ENCODE measurements at regions not wholly inside any gene's neighbourhood (a gene's known extent, or its start where the extent isn't known, plus 50 kb on each side); places are given as distances from the start of the nearest gene placed in this dataset.

DNA sequence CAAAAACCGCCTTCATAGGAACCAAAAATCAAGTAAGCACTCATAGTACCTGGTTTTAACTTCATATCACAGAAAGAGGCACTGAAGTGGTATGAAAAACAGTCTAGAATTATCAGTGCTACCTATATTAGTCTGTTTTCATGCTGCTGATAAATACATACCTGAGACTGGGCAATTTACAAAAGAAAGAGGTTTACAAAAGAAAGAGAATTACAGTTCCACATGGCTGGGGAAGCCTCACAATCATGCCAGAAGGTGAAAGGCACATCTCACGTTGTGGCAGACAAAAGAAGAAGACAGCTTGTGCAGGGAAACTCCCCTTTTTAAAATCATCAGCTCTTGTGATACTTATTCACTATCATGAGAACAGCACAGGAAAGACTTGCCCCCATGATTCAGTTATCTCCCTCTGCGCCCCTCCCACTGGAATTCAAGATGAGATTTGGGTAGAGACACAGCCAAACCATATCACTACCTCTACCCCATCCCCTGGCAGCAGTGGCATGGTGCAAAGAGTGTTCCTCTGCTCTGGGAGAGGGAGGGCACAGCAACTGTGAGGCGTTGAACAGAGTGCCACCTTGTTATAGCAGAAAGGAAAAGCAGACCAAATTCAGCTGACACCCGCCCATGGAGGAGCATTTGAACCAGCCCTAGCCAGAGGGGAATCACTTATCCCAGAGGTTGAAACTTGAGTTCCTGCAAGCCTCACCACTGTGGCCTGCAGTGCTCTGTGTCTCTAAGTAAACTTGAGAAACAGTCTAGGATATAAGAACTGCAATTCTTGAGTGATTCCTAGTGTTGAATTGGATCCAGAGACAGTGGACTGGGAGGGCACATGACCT, 61.9 kb upstream of the PTPRZ1 start:
- H3K4me3 ChIP-seq (ENCODE audit: low read depth, low read length), result no peak overlapping the region

DNA sequence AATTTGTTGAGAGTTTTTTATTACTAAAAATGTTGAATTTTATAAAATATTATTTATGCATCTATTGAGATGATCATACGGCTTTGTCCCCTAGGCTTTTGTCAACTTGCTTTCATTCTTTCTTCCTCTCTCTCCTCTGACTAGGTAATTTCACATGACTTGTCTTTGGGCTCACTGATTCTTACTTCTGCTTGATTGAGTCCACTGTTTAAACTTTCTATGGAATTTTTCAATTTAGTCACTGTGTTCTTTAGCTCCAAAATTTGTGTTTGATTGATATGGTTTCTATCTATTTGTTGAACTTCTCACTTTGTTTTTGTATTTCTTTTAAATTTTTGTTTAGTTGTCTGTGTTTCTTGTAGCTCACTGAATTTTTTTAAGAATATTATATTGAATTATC, 65.9 kb upstream of the PTPRZ1 start:
- no peak overlapping the region for H3K4me3 ChIP-seq (ENCODE audit: low read depth, low read length)

DNA sequence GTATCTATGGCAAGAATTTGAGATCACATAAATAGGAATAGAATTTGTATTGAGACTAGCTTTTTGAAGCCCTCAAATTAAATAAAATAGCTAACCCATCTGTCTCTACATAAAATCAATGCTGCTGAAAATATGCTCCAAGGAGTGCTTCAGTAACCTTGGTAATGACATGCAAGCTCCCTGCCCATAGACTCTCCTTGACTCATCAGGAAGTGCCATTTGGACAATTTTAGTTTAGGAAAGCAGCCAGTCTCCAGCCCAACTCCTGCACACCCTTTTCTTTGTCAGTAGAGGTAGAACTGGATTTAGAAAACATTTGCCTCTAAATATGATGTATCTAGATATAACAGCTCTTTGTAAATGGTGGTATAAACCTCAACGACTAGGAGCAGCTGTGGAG, 69.9 kb upstream of the PTPRZ1 start:
- H3K4me3 ChIP-seq (ENCODE audit: low read depth, low read length), result no peak overlapping the region

DNA sequence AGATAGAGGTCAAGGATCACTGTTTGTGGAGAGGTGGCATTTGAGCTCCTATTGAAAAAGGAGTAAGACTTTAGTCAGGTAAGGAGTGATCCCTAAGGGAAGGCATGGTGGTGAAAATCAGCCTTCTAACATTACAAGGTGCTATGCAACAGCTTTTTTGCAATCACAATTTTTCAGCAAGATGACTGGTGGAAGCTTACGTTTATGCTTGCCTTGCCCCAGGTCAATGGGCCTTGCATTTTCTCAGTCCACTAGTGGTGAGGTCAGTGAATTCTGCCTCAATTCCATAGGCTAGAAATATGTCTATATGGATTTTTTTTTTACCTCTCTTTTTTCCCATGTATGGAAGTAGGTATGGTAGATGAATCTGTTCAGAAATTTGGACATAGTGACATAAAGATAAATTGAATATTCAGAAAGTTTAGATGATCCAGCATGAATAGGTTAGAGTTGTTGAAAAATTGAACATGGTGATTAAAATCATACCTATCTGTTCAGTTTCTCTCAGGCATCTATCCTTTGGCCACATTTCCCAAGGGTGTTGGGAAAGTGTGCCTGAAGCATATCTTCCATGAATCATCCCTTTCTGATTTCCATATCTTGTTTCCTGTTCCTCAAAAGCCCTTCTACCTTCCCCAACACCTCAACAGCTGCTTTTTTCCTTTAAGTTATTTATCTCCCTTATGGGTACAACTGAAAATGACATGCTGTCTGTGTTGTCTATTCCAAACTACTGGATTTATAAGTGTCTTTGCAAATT, 71.9 kb upstream of the PTPRZ1 start:
- no peak overlapping the region for H3K4me3 ChIP-seq (ENCODE audit: low read depth, low read length)

DNA sequence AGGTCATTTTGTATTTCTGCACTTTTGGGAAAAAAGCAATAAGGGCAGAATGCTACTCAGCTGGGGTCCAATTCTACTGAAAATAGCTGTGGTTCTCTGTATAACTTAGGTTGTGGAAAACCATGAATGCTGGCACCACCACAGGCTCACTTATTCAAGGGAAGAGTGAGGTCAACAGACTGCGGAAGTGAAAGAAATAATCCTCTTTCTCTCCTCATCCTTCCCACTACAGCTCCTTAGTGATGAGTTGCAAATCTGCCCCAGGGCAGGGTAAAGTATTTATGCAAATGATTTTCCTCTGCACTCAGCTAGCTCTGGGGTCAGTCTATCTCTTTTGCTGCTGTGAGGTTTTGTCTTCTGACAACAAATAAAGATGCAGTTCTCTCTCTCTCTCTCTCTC, 74.1 kb upstream of the PTPRZ1 start:
- no peak overlapping the region for H3K4me3 ChIP-seq (ENCODE audit: low read depth, low read length)

DNA sequence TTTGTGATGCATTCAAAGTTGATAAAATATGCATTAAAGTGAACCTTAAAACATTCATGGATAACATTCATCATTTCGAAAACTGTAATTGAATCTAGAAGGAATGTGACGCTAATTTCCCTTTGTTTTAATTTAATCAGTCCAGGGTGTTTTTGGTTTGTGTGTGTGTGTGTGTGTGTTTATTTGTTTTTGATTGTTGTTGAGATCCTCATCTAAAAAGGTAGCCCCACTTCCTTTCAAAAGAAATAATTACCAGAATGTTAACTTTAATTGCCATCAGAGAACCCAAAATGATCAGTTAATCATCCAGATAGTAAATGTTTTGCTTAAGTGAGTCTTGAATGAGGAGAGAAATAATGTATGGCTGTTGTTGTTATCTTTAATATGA, 74.5 kb upstream of the PTPRZ1 start:
- H3K4me3 ChIP-seq (ENCODE audit: low read depth, low read length), result no peak overlapping the region

DNA sequence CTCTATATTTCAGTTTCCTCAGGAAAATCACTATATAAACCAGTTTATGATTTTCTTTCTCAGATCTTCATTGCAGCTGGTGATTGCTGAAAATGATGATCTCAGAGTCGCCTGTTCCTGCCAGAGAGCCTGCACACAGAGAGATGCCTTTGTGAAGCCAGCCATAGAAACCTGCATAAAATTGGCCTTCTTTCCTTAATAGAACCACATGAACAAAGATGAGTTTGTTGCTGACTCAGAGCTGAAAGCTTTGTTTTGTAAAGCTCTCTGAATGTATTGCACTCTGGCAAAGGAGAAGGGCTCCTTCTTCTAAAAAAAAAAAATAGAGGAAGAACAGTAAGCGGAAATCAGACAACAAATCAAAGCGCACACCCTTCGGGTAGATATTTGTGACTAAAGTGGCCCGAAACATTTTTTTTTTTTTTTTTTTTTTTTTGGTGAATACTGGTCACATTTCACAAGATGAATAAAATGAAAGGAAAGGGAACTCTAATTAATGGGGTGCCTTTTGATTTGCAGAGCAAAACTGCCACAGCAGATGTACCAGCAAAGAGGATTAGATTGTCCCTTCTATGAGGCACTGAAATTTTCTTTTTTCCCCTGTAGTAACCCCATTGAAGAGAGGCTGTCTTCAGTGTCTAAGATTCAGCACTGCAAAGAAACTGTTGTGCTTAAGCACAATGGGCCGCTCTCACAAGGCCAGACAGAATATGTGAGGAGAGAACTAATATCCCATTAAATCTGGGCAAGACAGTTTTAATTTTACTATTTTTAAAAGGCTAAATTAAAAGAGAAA, 75.1 kb upstream of the PTPRZ1 start:
- H3K4me3 ChIP-seq (ENCODE audit: low read depth, low read length), result no peak overlapping the region

DNA sequence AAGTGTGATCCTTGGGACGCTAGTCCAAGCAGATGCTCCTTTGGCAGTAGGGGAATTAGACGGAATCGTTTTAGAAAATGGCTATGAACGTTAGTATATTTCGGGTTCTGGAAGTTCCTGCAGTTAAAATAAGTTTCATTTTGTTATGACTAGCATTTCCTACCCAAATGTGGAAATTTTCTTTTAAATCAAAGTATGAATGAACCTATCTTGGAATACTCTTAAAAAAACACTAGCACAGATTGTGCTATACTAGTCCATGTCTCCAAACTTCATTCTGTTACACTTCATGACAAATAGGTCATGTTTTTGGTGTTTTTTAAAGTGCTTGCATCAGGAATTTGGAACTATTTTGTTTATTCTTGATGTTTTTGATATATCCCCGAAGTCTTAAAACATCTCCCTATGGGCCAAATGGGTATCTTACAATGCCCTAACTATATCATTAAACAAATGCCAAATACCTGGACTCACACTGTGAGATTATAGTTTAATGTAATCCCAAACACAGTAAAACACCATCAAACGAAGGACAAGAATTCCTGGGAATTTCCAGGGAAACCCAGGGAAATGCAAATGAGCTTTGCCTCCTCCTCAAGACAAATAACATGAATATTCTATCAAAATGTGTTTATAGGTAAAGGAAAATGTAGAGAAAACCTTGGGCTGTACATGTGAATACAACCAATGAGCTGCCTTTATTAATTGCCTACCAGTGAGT, 75.9 kb upstream of the PTPRZ1 start:
- no peak overlapping the region for H3K4me3 ChIP-seq (ENCODE audit: low read depth, low read length)

DNA sequence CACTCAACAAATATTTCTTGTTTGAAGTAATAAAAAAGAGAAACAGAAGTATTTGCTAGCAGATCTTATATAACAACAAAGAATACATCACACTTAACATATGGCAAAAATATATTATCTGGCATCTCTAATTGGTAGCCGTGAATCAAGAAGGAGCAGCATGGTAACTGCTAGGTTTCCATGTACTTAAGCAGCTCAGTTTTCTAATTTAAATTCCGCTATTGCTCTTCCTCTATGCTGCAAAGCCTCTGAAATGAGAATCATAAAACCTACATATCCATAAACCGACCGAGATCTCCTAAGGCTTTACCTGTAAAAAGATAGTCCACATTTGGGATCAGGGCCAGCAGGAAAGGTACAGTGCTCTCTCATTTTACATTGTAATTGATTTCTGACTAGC, 76.6 kb upstream of the PTPRZ1 start:
- H3K4me3 ChIP-seq (ENCODE audit: low read depth, low read length), result no peak overlapping the region

DNA sequence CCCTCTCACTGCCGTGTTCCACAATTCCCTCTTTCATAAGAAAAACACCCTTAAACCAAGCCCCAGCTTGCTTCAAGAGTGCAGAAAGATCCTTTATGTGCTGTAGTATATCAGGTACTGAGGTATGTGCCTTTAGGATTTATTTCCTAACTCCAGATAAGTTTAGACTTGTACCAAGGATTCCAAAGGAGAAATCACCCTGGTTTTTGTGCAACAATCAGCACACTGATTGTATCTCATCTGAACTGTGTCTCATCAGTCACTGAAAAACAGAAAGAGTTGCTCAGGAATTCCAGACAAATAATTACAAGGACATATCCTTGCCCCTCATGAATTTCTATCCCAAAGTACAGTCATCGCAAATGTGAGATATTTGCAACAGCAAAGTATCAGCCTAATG, 77.2 kb upstream of the PTPRZ1 start:
- no peak overlapping the region for H3K4me3 ChIP-seq (ENCODE audit: low read depth, low read length)

DNA sequence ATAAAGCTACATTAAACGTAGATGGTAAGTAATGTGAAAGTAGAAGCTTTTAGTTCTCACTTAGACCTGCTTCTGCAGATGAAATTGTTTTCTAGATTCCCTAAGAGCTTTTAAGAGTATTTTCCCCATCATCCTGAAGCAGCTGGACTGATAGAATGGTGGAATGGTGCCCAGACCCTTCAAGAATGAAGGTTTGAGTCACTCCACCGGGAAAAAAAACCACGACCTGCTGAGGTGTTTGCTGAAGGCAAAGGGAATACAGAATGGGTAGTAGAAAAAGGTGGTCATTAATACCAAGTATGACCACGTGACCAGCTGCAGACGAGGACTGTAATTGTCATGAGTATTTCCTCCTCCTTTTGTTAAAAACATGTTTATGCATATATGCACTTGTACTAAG, 79.2 kb upstream of the PTPRZ1 start:
- H3K4me3 ChIP-seq (ENCODE audit: low read depth, low read length), result no peak overlapping the region

DNA sequence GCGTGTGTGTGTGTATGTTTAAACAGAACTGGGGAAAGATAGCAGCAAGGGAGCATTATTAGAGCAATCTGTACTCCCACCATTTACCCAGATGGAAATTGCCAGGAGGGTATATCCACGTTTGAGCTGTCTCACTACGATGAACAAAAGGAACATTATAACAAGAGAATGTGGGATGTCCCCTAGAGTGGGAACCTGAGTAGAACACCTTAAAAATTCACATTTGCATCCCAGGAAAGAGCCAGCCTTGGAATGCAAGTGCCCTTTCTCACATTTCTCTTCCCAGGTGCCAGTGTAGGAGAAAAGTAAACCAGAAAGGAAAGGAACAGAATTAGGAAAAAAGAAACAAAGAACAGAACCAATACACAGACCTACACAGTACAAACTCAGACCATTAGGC, 95.3 kb upstream of the PTPRZ1 start:
- H3K4me3 ChIP-seq (ENCODE audit: low read depth, low read length), result no peak overlapping the region

DNA sequence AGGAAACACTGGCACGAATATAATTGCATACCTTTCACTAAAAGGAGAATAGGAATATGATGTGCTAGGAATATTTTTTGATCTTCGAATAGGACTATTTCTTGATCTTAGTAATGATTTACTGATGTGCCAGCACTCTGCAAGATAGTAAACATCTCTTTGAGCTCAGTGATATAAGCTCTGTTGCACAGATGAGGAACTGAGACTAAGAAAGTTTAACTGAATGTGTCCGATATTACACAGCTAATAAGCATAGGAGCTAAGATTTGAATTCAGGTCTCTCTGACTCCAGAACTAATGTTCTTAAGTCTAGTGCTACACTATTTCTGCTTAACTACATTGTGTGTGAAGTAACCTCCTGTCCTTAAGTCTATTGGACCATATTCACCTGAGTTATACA, 98.4 kb upstream of the PTPRZ1 start:
- H3K4me3 ChIP-seq (ENCODE audit: low read depth, low read length), result no peak overlapping the region

DNA sequence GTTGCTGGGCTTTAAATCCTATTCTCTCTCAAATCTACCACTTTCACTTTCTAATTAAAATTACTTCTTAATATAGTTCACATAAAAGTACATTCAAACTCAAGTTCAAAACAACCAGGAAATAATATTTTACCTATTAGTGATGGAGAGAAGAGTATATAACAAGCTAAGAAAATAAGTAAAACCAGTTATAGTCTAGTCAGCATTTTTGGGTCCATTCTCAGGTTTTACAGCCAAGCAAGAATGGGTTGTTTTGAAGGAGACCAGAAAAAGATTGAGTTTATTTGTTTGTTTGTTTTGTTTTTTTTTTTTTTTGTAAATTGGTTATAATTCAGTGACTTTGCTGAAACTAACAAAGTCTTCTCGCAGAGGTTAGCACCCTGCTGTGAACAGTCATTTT, 106.3 kb upstream of the PTPRZ1 start:
- no peak overlapping the region for H3K4me3 ChIP-seq (ENCODE audit: low read depth, low read length)

DNA sequence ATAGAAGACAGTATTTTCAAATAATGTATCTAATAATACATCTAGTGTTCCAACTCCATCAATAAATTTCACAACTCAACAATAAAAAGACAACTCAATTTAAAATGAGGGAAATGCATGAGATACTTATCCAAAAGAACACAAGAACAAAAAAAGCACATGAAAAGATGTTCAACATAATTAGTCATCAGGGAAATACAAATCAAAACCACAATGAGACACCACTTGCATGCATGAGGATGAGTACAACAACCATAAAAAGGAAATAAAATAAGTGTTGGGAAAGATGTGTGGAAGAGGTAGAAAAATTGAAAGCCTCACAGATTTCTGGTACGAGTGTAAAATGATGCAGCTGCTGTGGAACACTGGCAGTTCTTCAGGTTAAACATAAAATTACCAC, 111.6 kb upstream of the PTPRZ1 start:
- no peak overlapping the region for H3K4me3 ChIP-seq (ENCODE audit: low read depth, low read length)

DNA sequence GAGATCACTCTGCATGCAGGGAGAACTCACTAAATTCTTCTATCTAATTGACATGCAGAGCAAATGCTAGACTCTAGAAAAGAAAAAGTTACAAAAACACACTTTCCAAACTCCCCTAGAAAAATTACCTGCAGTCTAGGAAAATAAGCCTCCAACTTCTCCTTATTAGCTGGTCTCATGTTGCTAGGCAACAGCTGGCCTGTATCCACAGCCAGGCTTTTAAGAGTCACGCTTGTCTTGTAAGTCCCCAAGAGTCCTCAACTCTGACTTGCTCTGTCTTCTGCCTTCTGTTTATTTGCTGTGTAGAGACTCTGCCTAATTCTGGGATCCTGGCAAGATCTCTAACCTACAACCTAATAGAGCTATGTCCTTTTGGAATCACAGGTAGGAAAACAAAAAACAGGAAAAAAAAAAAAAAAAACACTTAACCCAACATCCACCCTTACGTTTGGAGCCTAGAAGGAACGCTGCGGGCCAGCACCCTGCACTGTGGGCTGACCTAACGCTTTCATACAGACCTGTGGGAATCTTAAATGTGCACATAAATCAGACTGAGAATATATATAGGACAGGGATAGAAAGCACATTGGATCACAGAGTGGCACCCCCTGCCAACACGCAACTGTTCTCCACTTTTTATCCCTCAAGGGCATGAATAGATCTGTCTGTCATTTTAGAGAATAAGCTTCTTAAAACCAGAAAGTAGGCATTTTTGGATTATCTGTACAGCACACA, 117.0 kb upstream of the PTPRZ1 start:
- no peak overlapping the region for H3K4me3 ChIP-seq (ENCODE audit: low read depth, low read length)

DNA sequence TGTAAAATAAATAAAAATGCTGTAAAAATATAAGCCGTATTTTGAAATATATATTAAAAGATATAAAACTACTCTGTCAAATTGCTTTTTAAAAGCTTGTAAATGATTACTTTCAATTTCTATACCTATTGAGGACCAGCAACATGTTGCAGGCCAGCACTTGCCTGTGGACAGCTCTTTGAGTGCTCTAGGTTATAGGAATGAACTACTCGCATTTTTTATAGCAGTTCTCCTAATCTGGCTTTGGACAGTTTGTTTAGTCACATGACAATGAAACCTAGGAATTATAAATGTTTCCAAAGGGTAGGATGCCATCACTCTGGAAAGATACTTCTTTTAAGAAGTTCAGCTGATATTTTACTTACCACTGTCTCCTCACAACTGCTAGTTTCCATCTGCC, 117.7 kb upstream of the PTPRZ1 start:
- no peak overlapping the region for H3K4me3 ChIP-seq (ENCODE audit: low read depth, low read length)

DNA sequence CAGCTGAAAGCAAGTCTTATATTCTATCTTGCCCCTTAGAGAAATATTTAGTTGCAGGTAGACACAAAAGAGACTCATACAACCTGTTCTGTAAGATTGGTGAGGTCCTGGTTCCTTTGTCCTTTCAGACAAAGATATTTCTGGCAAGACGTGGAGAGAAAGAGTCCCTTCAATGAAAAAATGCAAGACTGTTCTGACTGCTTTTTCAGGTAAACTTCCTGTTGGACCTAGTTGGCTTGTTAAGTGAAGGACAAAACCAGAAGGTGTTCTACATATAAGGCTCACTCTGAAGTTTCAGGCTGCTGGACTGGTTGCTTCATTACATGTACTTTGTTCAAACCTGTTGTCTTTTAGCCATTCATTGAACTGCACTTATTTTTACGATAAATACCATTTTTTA, 119.0 kb upstream of the PTPRZ1 start:
- H3K4me3 ChIP-seq (ENCODE audit: low read depth, low read length), result no peak overlapping the region

DNA sequence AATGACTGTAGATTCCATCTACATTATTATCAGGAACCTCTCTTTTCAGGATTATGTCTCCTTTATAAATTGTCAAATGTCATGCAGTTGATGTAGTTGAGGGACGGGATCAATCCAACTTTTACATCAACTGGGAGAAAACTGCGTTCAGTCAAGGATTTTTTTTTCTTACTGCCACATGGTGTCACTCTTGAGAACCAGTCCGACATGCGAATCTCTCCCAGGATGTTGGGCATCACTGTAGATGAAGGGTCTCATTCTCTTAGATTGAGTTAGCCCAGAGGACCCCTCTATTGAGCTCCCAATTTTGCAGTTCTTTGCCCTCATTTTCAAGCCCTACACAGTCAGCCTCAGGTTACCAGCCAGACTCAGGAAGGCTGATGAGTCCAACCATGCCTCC, 120.3 kb upstream of the PTPRZ1 start:
- H3K4me3 ChIP-seq (ENCODE audit: low read depth, low read length), result no peak overlapping the region

DNA sequence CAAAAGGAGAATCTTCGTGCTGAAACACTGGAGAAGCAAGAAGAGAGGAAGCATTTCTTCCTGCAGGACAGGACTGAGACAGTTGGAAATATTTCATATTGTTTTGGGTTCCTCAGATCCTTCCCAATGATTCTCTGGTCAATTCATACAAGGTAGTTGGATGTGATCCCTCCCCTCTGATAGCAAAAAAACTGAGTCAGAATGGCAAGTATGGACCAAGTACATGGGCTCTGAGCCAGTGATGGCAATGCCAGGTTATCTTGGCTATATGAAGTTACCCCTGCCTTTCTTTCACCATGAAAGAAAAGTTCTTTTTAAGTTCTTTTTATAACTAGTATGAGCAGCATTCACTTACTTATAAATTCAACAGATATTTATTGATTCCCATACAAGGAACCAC, 124.4 kb upstream of the PTPRZ1 start:
- H3K4me3 ChIP-seq (ENCODE audit: low read depth, low read length), result no peak overlapping the region

All from iPS-11a (cell line).